Mesenchymal stem cell (in vitro differentiated cells and primary cell): ENCODE measurements at regions not wholly inside any gene's neighbourhood (a gene's known extent, or its start where the extent isn't known, plus 50 kb on each side); places are given as distances from the start of the nearest gene placed in this dataset.
"Not testable (repeated sequence)": the region's sequence is repeated elsewhere in the genome, so short reads cannot be mapped to it uniquely, and the experiment has no call there.

Experiments used
- DNase-seq: peaks from one replicate; pipeline ENCODE4 v3.0.0-alpha.2; 2013
- H2AFZ ChIP-seq: one replicate; pipeline ENCODE4 v1.6.1; 2013; ENCODE audit warnings: low read depth, mild to moderate bottlenecking, control low read depth, inconsistent platforms, low read length, moderate library complexity
- H2AK5ac ChIP-seq: 2 replicates; pipeline ENCODE4 v1.6.1; 2013; ENCODE audit warnings: low read length, moderate library complexity, mild to moderate bottlenecking, inconsistent platforms; ENCODE audit not compliant: severe bottlenecking
- H2BK120ac ChIP-seq: one replicate; pipeline ENCODE4 v1.6.1; 2013; ENCODE audit warnings: low read depth, mild to moderate bottlenecking, inconsistent platforms, low read length, moderate library complexity
- H2BK12ac ChIP-seq, 2 experiments: one replicate each; pipeline ENCODE4 v1.6.1; 2013; ENCODE audit warnings: inconsistent platforms in 2 of 2, low read length in 2 of 2, mild to moderate bottlenecking in 2 of 2, moderate library complexity in 2 of 2, control low read depth in 1 of 2
- H2BK15ac ChIP-seq: one replicate; pipeline ENCODE4 v1.6.1; 2013; ENCODE audit warnings: mild to moderate bottlenecking, low read depth, inconsistent platforms; ENCODE audit not compliant: poor library complexity, severe bottlenecking
- H2BK5ac ChIP-seq: 2 replicates; pipeline ENCODE4 v1.6.1; 2013; ENCODE audit warnings: low read depth, mild to moderate bottlenecking, low read length, control low read depth, inconsistent platforms; ENCODE audit not compliant: poor library complexity, severe bottlenecking
- H3K14ac ChIP-seq, 2 experiments: one replicate each; pipeline ENCODE4 v1.6.1; 2013; ENCODE audit warnings: inconsistent platforms in 2 of 2, low read length in 2 of 2, control low read depth in 1 of 2, mild to moderate bottlenecking in 1 of 2, moderate library complexity in 1 of 2
- H3K18ac ChIP-seq, 2 experiments: one replicate each; pipeline ENCODE4 v1.6.1; 2013; ENCODE audit warnings: inconsistent platforms in 2 of 2, low read length in 2 of 2, control low read depth in 1 of 2, low read depth in 1 of 2, mild to moderate bottlenecking in 1 of 2
- H3K23ac ChIP-seq, 2 experiments: one replicate each; pipeline ENCODE4 v1.6.1; 2013; ENCODE audit warnings: inconsistent platforms in 2 of 2, low read length in 2 of 2, mild to moderate bottlenecking in 2 of 2, moderate library complexity in 2 of 2, control low read depth in 1 of 2
- H3K27ac ChIP-seq: 2 replicates; pipeline ENCODE4 v1.5.1; 2013; ENCODE audit warnings: mild to moderate bottlenecking, moderate library complexity, low read length, control low read depth, inconsistent platforms; ENCODE audit not compliant: poor library complexity, severe bottlenecking
- H3K27me3 ChIP-seq, 2 experiments: 2 replicates each; pipeline versions ENCODE4 v1.6.1 to v1.7.0; 2013; ENCODE audit warnings: low read length in 2 of 2, mild to moderate bottlenecking in 2 of 2, moderate library complexity in 2 of 2, control low read depth in 1 of 2, inconsistent platforms in 1 of 2; ENCODE audit not compliant: control insufficient read depth in 1 of 2, insufficient read depth in 1 of 2
- H3K36me3 ChIP-seq, 2 experiments: 2 replicates each; pipeline versions ENCODE4 v1.6.1 to v1.7.0; 2013; ENCODE audit warnings: low read length in 2 of 2, control low read depth in 1 of 2, inconsistent platforms in 1 of 2, low read depth in 1 of 2, mild to moderate bottlenecking in 1 of 2; ENCODE audit not compliant: insufficient read depth in 2 of 2, control insufficient read depth in 1 of 2
- H3K4ac ChIP-seq, 2 experiments: one replicate each; pipeline ENCODE4 v1.6.1; 2013; ENCODE audit warnings: inconsistent platforms in 2 of 2, low read length in 2 of 2, mild to moderate bottlenecking in 2 of 2, moderate library complexity in 2 of 2, control low read depth in 1 of 2, low read depth in 1 of 2
- H3K4me1 ChIP-seq: 2 replicates; pipeline ENCODE4 v1.6.1; 2013; ENCODE audit warnings: low read depth, low read length, control low read depth; ENCODE audit not compliant: control insufficient read depth, insufficient read depth
- H3K4me2 ChIP-seq: 2 replicates; pipeline ENCODE4 v1.6.1; 2013; ENCODE audit warnings: low read length, mild to moderate bottlenecking, inconsistent platforms; ENCODE audit not compliant: poor library complexity, severe bottlenecking
- H3K4me3 ChIP-seq, 2 experiments: 2 replicates each; pipeline versions ENCODE4 v1.5.1 to v1.7.0; 2013; ENCODE audit warnings: low read length in 2 of 2, mild to moderate bottlenecking in 2 of 2, control low read depth in 1 of 2, low read depth in 1 of 2; ENCODE audit not compliant: insufficient read depth in 1 of 2
- H3K79me1 ChIP-seq: replicated peaks from 2 replicates; pipeline ENCODE4 v1.6.1; 2013; ENCODE audit warnings: mild to moderate bottlenecking, control low read depth, low read length, inconsistent platforms; ENCODE audit not compliant: poor library complexity, severe bottlenecking
- H3K9ac ChIP-seq: 2 replicates; pipeline ENCODE4 v1.7.0; 2013; ENCODE audit warnings: mild to moderate bottlenecking, low read length, moderate library complexity
- H3K9me3 ChIP-seq: 2 replicates; pipeline ENCODE4 v1.7.0; 2013; ENCODE audit warnings: mild to moderate bottlenecking, low read length; ENCODE audit not compliant: control insufficient read depth
- H4K8ac ChIP-seq: one replicate; pipeline ENCODE4 v1.6.1; 2013; ENCODE audit warnings: inconsistent platforms, mild to moderate bottlenecking, low read length, moderate library complexity
- H4K91ac ChIP-seq: one replicate; pipeline ENCODE4 v1.6.1; 2013; ENCODE audit warnings: mild to moderate bottlenecking, low read length, inconsistent platforms
- WGBS: methylation state at CpG from one replicate; pipeline ENCODE4 v1.1.7; 2013; ENCODE audit warnings: mixed read lengths; 5-methylcytosine and 5-hydroxymethylcytosine counted together

DNA sequence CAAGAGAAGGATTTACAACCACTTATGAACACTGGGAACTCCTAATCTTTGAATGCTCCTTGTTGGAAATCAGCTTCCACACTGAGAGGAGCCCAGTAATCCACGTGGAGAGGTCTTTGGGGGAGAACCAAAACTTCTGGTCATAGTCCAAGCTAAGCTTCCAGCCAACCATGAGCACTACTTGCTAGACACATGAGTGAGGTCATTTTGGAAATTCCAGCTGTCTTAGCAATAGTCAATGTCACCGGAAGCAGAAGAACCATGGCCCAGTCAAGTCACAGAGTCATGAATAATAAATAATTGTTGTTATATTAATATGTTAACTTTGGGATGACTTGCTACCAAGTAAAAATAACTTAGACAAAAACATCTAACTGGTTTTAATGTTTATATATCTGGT lies 324.9 kb upstream of the SGCG start:
- no peak overlapping the region for H2AK5ac ChIP-seq
- H2BK12ac ChIP-seq: no peak overlapping the region
- H3K79me1 ChIP-seq: no peaks in the 10 kb centered on the region
- no peak overlapping the region for H2BK15ac ChIP-seq
- no peak overlapping the region for H2BK120ac ChIP-seq
- no peak overlapping the region for H4K8ac ChIP-seq
- no peak overlapping the region for H4K91ac ChIP-seq
- no peak overlapping the region for H3K18ac ChIP-seq
- no peak overlapping the region for H3K4me3 ChIP-seq
- no peak overlapping the region for H3K23ac ChIP-seq
- H3K27me3 ChIP-seq: no peaks in the 10 kb centered on the region
- no peak overlapping the region for H3K14ac ChIP-seq
- no peaks in the 10 kb centered on the region for H3K9me3 ChIP-seq
- WGBS: 41% methylated on average over 1 of the region's 2 CpGs
- no peak overlapping the region for H3K4me2 ChIP-seq
- H2AFZ ChIP-seq: no peak overlapping the region
- H3K9ac ChIP-seq: no peak overlapping the region
- no peak overlapping the region for H3K4ac ChIP-seq
- H3K27ac ChIP-seq: no peak overlapping the region
- H3K4me1 ChIP-seq: no peaks in the 10 kb centered on the region
- H2BK5ac ChIP-seq: no peak overlapping the region
- DNase-seq: no peak
- H3K36me3 ChIP-seq: no peaks in the 10 kb centered on the region

- H2AK5ac ChIP-seq, H4K8ac ChIP-seq, H2BK120ac ChIP-seq, H3K27me3 ChIP-seq, H2AFZ ChIP-seq, H3K36me3 ChIP-seq, H3K4me1 ChIP-seq, H3K14ac ChIP-seq, H3K4ac ChIP-seq, H3K27ac ChIP-seq, H2BK15ac ChIP-seq, H3K18ac ChIP-seq, H3K79me1 ChIP-seq, H3K9me3 ChIP-seq, H4K91ac ChIP-seq, H2BK5ac ChIP-seq, H2BK12ac ChIP-seq, H3K23ac ChIP-seq, H3K4me2 ChIP-seq, H3K4me3 ChIP-seq, DNase-seq, H3K9ac ChIP-seq: not testable (repeated sequence)
- 89% methylated on average over 6 of the region's 32 CpGs for WGBS
Observed at GRCh38 chr13:22858980-22859379, 321.8 kb upstream of the SGCG start.

GRCh38 chr13:22859411-22859810 lies 321.4 kb upstream of the SGCG start:
- not testable (repeated sequence) for H2BK12ac ChIP-seq, H3K27ac ChIP-seq, H3K9ac ChIP-seq, H3K4ac ChIP-seq, H4K91ac ChIP-seq, H3K4me2 ChIP-seq, H3K18ac ChIP-seq, H3K79me1 ChIP-seq, H2BK5ac ChIP-seq, DNase-seq, H2BK15ac ChIP-seq, H4K8ac ChIP-seq, H2AK5ac ChIP-seq, H3K23ac ChIP-seq, H3K4me1 ChIP-seq, H3K4me3 ChIP-seq, H3K14ac ChIP-seq, H3K36me3 ChIP-seq, H3K9me3 ChIP-seq, H2BK120ac ChIP-seq, H2AFZ ChIP-seq, H3K27me3 ChIP-seq
- 93% methylated on average over 17 of the region's 21 CpGs for WGBS

DNA sequence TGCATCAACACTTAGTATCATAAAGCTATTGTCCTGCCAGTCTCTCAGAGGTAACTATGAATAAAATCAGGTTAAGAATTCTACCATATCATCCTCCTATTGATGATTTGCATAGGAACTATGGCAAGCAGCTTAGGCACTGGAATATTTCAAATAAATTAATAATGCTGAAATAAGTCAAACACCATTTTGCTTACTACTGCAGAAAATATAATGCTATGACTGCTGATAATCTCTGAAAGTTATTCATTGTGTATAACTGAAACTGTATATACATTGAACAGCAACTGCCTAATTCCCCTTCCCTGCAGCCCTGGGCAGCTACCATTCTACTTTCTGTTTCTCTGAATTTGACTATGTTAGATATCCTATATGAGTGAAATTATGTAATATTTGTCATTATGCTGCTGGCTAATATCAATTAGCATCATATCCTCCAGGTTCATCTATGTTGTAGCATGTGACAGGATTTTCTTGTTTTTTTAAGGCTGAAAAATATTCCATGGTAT lies 318.8 kb upstream of the SGCG start:
- Histone ChIP-seq H3K27ac (no peak overlapping the region), H3K4me2 (no peak overlapping the region), H3K79me1 (no peaks in the 10 kb centered on the region), H2BK5ac (no peak overlapping the region), H3K4me1 (no peaks in the 10 kb centered on the region), H4K91ac (no peak overlapping the region), H2BK15ac (no peak overlapping the region), H2BK120ac (no peak overlapping the region), H3K4me3 (no peak overlapping the region), H2BK12ac (no peak overlapping the region), H3K27me3 (no peaks in the 10 kb centered on the region), H2AK5ac (no peak overlapping the region), H3K18ac (no peak overlapping the region), H3K4ac (no peak overlapping the region), H3K36me3 (no peaks in the 10 kb centered on the region), H3K9me3 (no peaks in the 10 kb centered on the region), H3K14ac (no peak overlapping the region), H3K9ac (no peak overlapping the region), H3K23ac (no peak overlapping the region), H2AFZ (no peak overlapping the region), H4K8ac (no peak overlapping the region)
- no peak for DNase-seq
